ENCODE measurements at regions not wholly inside any gene's neighbourhood (a gene's known extent, or its start where the extent isn't known, plus 50 kb on each side); places are given as distances from the start of the nearest gene placed in this dataset.

GRCh38 chr21:38621132-38621531, 122.9 kb upstream of the ERG start:
- H3K4me3 ChIP-seq = no peak overlapping the region
- no peaks in the 10 kb centered on the region for H3K27me3 ChIP-seq
- H3K27ac ChIP-seq = no peak overlapping the region
- intact Hi-C loops (cut with DNase I) = no loop called here
- H3K9me3 ChIP-seq (replicated peaks in 1 of 3) = no peaks in the 10 kb centered on the region
- H3K36me3 ChIP-seq (replicated peaks in 1 of 2) = no peaks in the 10 kb centered on the region
- H3K4me1 ChIP-seq (replicated peaks in 1 of 2) = no peaks in the 10 kb centered on the region
- no peak for DNase-seq
- TF ChIP-seq POLR2A (IDR thresholded peaks at IDR 0.05) (no peak), CTCF (IDR thresholded peaks at IDR 0.05) (no peak)
- WGBS, 4 donors = 88 to 95% (median 92%) methylated on average over 3 of the region's 3 CpGs

GRCh38 chr21:38622081-38622826, 124.0 kb upstream of the ERG start:
- no peak for DNase-seq
- H3K36me3 ChIP-seq (replicated peaks in 1 of 2) = no peaks in the 10 kb centered on the region
- no peak for TF ChIP-seq CTCF (IDR thresholded peaks at IDR 0.05)
- no peak for TF ChIP-seq POLR2A (IDR thresholded peaks at IDR 0.05)
- H3K4me1 ChIP-seq (replicated peaks in 1 of 2) = no peaks in the 10 kb centered on the region
- H3K4me3 ChIP-seq = no peak overlapping the region
- H3K27me3 ChIP-seq = no peaks in the 10 kb centered on the region
- intact Hi-C loops (cut with DNase I) = no loop called here
- H3K27ac ChIP-seq = no peak overlapping the region
- 86 to 93% (median 88%) methylated on average over 8 to 12 of the region's 12 CpGs for WGBS, 4 donors
- no peaks in the 10 kb centered on the region for H3K9me3 ChIP-seq (replicated peaks in 1 of 3)

- Histone ChIP-seq H3K27ac (no peak overlapping the region), H3K4me3 (no peak overlapping the region), H3K9me3 (replicated peaks in 1 of 3) (no peaks in the 10 kb centered on the region), H3K36me3 (replicated peaks in 1 of 2) (no peaks in the 10 kb centered on the region), H3K4me1 (replicated peaks in 1 of 2) (no peaks in the 10 kb centered on the region), H3K27me3 (no peaks in the 10 kb centered on the region)
- intact Hi-C loops (cut with DNase I) = no loop called here
- TF ChIP-seq CTCF (IDR thresholded peaks at IDR 0.05) (no peak), POLR2A (IDR thresholded peaks at IDR 0.05) (no peak)
- DNase-seq = no peak
- WGBS, 4 donors = 32 to 50% (median 47%) methylated on average over 2 of the region's 2 CpGs
Observed at GRCh38 chr21:38622827-38623209, 124.5 kb upstream of the ERG start.

- no peaks in the 10 kb centered on the region for H3K4me1 ChIP-seq (replicated peaks in 1 of 2)
- DNase-seq = no peak
- H3K36me3 ChIP-seq (replicated peaks in 1 of 2) = no peaks in the 10 kb centered on the region
- 71 to 81% (median 74%) methylated on average over 4 of the region's 4 CpGs for WGBS, 4 donors
- H3K27ac ChIP-seq = no peak overlapping the region
- no peak overlapping the region for H3K4me3 ChIP-seq
- intact Hi-C loops (cut with DNase I) = no loop called here
- H3K9me3 ChIP-seq (replicated peaks in 1 of 3) = no peaks in the 10 kb centered on the region
- TF ChIP-seq POLR2A (IDR thresholded peaks at IDR 0.05) = no peak
- TF ChIP-seq CTCF (IDR thresholded peaks at IDR 0.05) = no peak
- H3K27me3 ChIP-seq = no peaks in the 10 kb centered on the region
Observed at GRCh38 chr21:38623552-38623951, 125.3 kb upstream of the ERG start.
